Stomach (tissue), 4 donors: ENCODE measurements at regions not wholly inside any gene's neighbourhood (a gene's known extent, or its start where the extent isn't known, plus 50 kb on each side); places are given as distances from the start of the nearest gene placed in this dataset.

Experiments used
- EP300 ChIP-seq: sonication (generic); formaldehyde crosslinking; IDR thresholded peaks from one replicate; pipeline ENCODE4 v1.6.1; 2017; ENCODE audit warnings: antibody characterized with exemption
- POLR2A ChIP-seq, 4 donors: fragments of 450-650 bp; IDR thresholded peaks; one replicate each; pipeline ENCODE4 v1.6.1; 2016; ENCODE audit warnings: antibody characterized with exemption in 4 of 4, control low read depth in 2 of 4, mild to moderate bottlenecking in 1 of 4, moderate library complexity in 1 of 4
- POLR2AphosphoS5 ChIP-seq, 3 donors: sonication (generic); formaldehyde crosslinking; IDR thresholded peaks; one replicate each; pipeline ENCODE4 v1.6.1; 2016; ENCODE audit warnings: antibody characterized with exemption in 3 of 3
- TF ChIP-seq, protein P1 (sequence below), 7 experiments: fragments of 450-650 bp in 4 of 7; fragments of 200-600 bp in 3 of 7; sonication (generic) in 3 of 7; IDR thresholded peaks; one replicate each; pipeline ENCODE4 v1.5.1; 2016 to 2019; ENCODE audit warnings: antibody characterized with exemption in 7 of 7, control low read depth in 2 of 7, mild to moderate bottlenecking in 1 of 7

DNA sequence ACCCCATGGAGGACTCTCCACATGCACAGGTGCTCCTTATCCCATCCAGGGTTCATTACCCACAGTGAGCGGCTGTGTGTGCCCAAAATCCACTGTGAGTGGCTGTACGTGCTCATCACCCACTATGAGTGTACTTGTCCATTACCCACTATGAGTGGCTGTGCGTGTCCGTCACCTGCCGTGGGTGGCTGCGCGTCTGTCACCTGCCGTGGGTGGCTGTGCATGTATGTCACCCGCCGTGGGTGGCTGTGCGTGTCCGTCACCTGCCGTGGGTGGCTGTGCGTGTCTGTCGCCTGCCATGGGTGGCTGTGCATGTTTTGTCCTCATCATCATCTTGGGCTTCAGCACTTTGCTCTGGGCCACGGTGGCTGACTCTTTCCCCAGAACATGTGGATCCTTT lies 78.6 kb upstream of the FN1 start:
- TF ChIP-seq POLR2A (IDR thresholded peaks at IDR 0.05) (no peak), EP300 (no peak), POLR2AphosphoS5 (IDR thresholded peaks at IDR 0.05) (no peak)
- TF ChIP-seq, protein P1, sequence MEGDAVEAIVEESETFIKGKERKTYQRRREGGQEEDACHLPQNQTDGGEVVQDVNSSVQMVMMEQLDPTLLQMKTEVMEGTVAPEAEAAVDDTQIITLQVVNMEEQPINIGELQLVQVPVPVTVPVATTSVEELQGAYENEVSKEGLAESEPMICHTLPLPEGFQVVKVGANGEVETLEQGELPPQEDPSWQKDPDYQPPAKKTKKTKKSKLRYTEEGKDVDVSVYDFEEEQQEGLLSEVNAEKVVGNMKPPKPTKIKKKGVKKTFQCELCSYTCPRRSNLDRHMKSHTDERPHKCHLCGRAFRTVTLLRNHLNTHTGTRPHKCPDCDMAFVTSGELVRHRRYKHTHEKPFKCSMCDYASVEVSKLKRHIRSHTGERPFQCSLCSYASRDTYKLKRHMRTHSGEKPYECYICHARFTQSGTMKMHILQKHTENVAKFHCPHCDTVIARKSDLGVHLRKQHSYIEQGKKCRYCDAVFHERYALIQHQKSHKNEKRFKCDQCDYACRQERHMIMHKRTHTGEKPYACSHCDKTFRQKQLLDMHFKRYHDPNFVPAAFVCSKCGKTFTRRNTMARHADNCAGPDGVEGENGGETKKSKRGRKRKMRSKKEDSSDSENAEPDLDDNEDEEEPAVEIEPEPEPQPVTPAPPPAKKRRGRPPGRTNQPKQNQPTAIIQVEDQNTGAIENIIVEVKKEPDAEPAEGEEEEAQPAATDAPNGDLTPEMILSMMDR (IDR thresholded peaks at IDR 0.05) = no peak
